ENCODE measurements at regions not wholly inside any gene's neighbourhood (a gene's known extent, or its start where the extent isn't known, plus 50 kb on each side); places are given as distances from the start of the nearest gene placed in this dataset.

GRCh38 chr16:9169094-9169493 lies 77.7 kb downstream of the HAPSTR1 start:
- H3K9me1 ChIP-seq (replicated peaks; ENCODE audit: control insufficient read depth, extremely low read depth, insufficient read depth, low read length) = no peaks in the 10 kb centered on the region
- H3K9ac ChIP-seq (replicated peaks; ENCODE audit: extremely low read depth, insufficient read depth, low read length) = no peak overlapping the region
- H2AFZ ChIP-seq (ENCODE audit: low read depth, low read length) = no peak overlapping the region
- TF ChIP-seq POLR2AphosphoS5 (IDR thresholded peaks at IDR 0.05; ENCODE audit: insufficient read depth, low read depth, low read length) (no peak), FOS (IDR thresholded peaks at IDR 0.05; ENCODE audit: borderline replicate concordance, insufficient read depth, low read length) (no peak)
- FAIRE-seq = no peak
- no peaks in the 10 kb centered on the region for H3K27me3 ChIP-seq (ENCODE audit: control insufficient read depth in 2 of 2, insufficient read depth in 2 of 2, low read length in 2 of 2)
- no peaks in the 10 kb centered on the region for H3K36me3 ChIP-seq (ENCODE audit: control insufficient read depth in 2 of 2, extremely low read depth in 1 of 2, insufficient read depth in 2 of 2, low read length in 2 of 2)
- no peak overlapping the region for H3K4me2 ChIP-seq (ENCODE audit: insufficient read depth, low read length)
- CTCF ChIA-PET = no interaction called here
- H3K79me2 ChIP-seq (ENCODE audit: control insufficient read depth, insufficient read depth, low read length) = no peaks in the 10 kb centered on the region
- H3K4me3 ChIP-seq (replicated peaks in 1 of 3; ENCODE audit: insufficient read depth in 1 of 3, low read depth in 1 of 3, low read length in 3 of 3) = no peak overlapping the region
- POLR2A ChIA-PET = no interaction called here
- DNase-seq (ENCODE audit: low read depth, low spot score) = no peak
- no peaks in the 10 kb centered on the region for H3K9me3 ChIP-seq (replicated peaks; ENCODE audit: control insufficient read depth, insufficient read depth, low read length)
- H4K20me1 ChIP-seq (replicated peaks; ENCODE audit: control insufficient read depth, extremely low read depth, insufficient read depth, low read length) = no peaks in the 10 kb centered on the region
- no peaks in the 10 kb centered on the region for H3K4me1 ChIP-seq (ENCODE audit: control insufficient read depth, extremely low read depth, insufficient read depth, low read length)
- BruUV-seq (replicated peaks) = no TSS peak
- intact Hi-C loops (cut with micrococcal nuclease) = no loop called here
- no peak overlapping the region for H3K27ac ChIP-seq (ENCODE audit: insufficient read depth, low read depth, low read length)
- dilution Hi-C loops (cut with MboI; ENCODE audit: extremely low pct_ligation_motif_present, low sequenced_read_pairs) = no loop called here

DNA sequence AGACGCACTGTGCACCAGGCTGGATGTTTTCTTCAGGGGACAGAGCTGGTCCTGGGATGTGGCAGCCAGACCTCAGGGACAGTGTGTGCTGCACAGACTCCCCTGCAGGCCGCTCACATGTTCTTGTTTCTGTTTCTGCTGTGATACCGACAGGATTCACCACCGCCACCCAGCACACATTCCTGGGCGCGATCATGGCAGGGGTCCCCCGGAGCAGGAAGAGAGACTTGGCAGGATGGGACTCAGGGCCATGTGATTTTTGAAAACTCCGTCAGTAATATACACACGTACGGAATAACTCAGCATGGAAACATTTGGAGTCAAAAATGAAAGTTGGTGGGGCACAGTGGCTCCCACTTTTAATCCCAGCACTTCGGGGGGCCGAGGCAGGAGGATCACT lies 79.0 kb downstream of the HAPSTR1 start:
- H3K4me3 ChIP-seq (replicated peaks in 1 of 3; ENCODE audit: insufficient read depth in 1 of 3, low read depth in 1 of 3, low read length in 3 of 3) = no peak overlapping the region
- H3K27me3 ChIP-seq (ENCODE audit: control insufficient read depth in 2 of 2, insufficient read depth in 2 of 2, low read length in 2 of 2) = no peaks in the 10 kb centered on the region
- no peak overlapping the region for H3K9ac ChIP-seq (replicated peaks; ENCODE audit: extremely low read depth, insufficient read depth, low read length)
- intact Hi-C loops (cut with micrococcal nuclease) (no loop called here), dilution Hi-C loops (cut with MboI; ENCODE audit: extremely low pct_ligation_motif_present, low sequenced_read_pairs) (no loop called here)
- no peaks in the 10 kb centered on the region for H3K4me1 ChIP-seq (ENCODE audit: control insufficient read depth, extremely low read depth, insufficient read depth, low read length)
- DNase-seq (ENCODE audit: low read depth, low spot score) (no peak), FAIRE-seq (no peak)
- CTCF ChIA-PET = no interaction called here
- H3K36me3 ChIP-seq (ENCODE audit: control insufficient read depth in 2 of 2, extremely low read depth in 1 of 2, insufficient read depth in 2 of 2, low read length in 2 of 2) = no peaks in the 10 kb centered on the region
- TF ChIP-seq MAX (IDR thresholded peaks at IDR 0.05; ENCODE audit: insufficient read depth, insufficient read length) = no peak
- no peak for TF ChIP-seq JUN (IDR thresholded peaks at IDR 0.05; ENCODE audit: borderline replicate concordance, insufficient read depth, insufficient read length, low read depth)
- TF ChIP-seq POLR2A (IDR thresholded peaks at IDR 0.05; ENCODE audit: low read depth, low read length) = no peak
- no peak for TF ChIP-seq GATA2 (IDR thresholded peaks at IDR 0.05; ENCODE audit: insufficient read depth, insufficient read length, low read depth, low read length)
- no peak for TF ChIP-seq MYC (IDR thresholded peaks at IDR 0.05; ENCODE audit: low read depth, low read length)
- no peak for TF ChIP-seq EZH2 (IDR thresholded peaks at IDR 0.05; ENCODE audit: borderline replicate concordance, low read depth, low read length, severe bottlenecking)
- no peak for TF ChIP-seq FOS (IDR thresholded peaks at IDR 0.05; ENCODE audit: borderline replicate concordance, insufficient read depth, low read length)
- no peak for TF ChIP-seq CTCF (IDR thresholded peaks at IDR 0.05; ENCODE audit: extremely low read depth in 1 of 2, insufficient read depth in 1 of 2, low read depth in 1 of 2, low read length in 2 of 2)
- H3K9me1 ChIP-seq (replicated peaks; ENCODE audit: control insufficient read depth, extremely low read depth, insufficient read depth, low read length) = no peaks in the 10 kb centered on the region
- no peaks in the 10 kb centered on the region for H3K9me3 ChIP-seq (replicated peaks; ENCODE audit: control insufficient read depth, insufficient read depth, low read length)
- H2AFZ ChIP-seq (ENCODE audit: low read depth, low read length) = no peak overlapping the region
- H3K27ac ChIP-seq (ENCODE audit: insufficient read depth, low read depth, low read length) = no peak overlapping the region
- H3K79me2 ChIP-seq (ENCODE audit: control insufficient read depth, insufficient read depth, low read length) = no peaks in the 10 kb centered on the region
- BruUV-seq (replicated peaks) = no TSS peak
- no peaks in the 10 kb centered on the region for H4K20me1 ChIP-seq (replicated peaks; ENCODE audit: control insufficient read depth, extremely low read depth, insufficient read depth, low read length)
- POLR2A ChIA-PET = no interaction called here
- H3K4me2 ChIP-seq (ENCODE audit: insufficient read depth, low read length) = no peak overlapping the region
